Activated CD4-positive, alpha-beta T cell treated with anti-CD3 and anti-CD28 coated beads, Interleukin-10, Interleukin-2, amounts not matched to agents 100 ng/mL and 50 ng/mL, durations not matched to agents 16 hours and 8 hours (primary cell): ENCODE measurements at regions not wholly inside any gene's neighbourhood (a gene's known extent, or its start where the extent isn't known, plus 50 kb on each side); places are given as distances from the start of the nearest gene placed in this dataset.

Experiments used
- DNase-seq: peaks from one replicate; pipeline ENCODE4 v3.0.0-alpha.2; 2020

GRCh38 chr2:15845737-15846405 lies 94.5 kb upstream of the MYCN start:
- no peak for DNase-seq

DNA sequence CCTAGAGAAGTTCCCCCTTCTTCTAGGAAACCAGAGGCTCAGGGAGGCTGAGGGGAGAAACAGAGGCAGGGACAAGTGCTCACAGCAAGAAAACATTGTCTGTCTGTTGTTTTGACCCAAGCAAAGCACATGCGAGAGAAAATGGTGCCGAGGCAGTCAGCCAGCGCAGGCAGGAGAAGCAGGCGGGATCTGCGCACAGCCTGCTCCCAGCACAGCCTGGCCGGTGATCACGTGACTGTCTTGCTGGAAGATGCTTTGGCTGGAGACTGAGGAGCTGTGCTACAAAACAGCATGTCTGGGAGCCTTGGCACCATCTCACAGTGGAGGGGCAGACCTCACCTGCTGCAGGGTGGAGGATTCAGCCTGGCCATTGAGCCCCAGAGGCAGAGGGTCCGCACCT lies 93.7 kb upstream of the MYCN start:
- no peak for DNase-seq

GRCh38 chr2:15850534-15850933 lies 89.8 kb upstream of the MYCN start:
- DNase-seq, result no peak

- DNase-seq, result no peak
Measured at GRCh38 chr2:15851076-15851693, 89.2 kb upstream of the MYCN start.

- DNase-seq, result no peak
Measured at GRCh38 chr2:15852811-15853210, 87.5 kb upstream of the MYCN start.

DNA sequence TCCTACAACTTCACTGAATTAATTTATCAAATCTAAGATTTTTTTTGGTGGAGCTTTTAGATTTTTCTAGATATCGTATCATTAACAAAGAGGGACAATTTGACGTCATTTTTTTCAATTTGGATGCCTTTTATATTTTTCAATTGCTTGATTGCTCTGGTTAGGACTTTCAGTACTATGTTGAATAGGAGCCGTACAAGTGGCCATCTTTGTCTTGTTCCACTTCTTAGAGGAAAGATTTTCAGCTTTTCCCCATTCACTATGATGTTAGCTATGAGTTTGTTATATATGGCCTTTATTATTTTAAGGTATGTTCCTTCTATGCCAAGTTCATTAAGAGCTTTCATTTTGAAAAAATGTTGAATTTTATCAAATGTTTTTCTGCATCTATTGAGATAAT lies 86.4 kb upstream of the MYCN start:
- no peak for DNase-seq

DNA sequence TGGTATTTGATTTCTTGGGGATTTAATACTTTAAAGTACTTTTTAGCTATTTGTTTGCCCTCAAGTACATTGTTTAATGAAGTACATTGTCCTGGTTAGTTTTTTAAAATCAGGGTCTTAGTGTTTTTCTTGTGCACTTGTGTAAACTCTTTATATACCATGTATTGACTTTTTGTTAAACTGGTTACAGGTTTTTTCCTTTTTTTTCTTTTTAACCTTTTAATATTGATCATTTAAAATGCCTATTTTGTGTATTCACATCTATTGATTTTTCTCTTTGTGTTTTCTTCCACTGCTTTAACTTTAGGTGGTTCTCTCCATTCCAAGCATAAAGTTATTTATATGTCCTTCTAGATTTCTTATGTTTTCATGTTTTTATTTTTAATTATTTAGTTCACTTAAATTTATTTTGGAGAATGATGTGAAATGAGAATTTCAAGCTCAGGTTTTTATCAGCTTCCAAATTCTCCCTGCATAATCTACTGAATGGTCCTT lies 84.5 kb upstream of the MYCN start:
- no peak for DNase-seq

DNA sequence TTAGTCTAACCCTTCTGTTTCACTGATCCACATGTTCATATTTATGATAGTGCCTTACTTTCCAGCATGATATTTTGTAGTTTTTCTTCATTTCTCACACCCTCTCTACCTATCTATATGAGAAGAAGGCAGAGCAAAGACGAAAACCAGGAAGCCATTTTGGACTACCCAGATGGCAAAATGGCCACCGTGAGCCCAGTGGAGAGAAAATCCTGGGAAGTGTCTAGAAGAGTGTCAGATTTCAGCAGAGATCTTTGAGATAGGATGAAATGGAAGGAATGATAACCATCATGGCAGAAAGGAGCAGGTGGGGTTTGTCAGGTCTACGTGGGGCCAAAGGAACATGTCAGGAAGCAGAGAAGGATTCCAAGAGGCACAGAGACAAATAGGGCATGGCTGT lies 84.0 kb upstream of the MYCN start:
- no peak for DNase-seq

GRCh38 chr2:15858466-15858865 lies 81.9 kb upstream of the MYCN start:
- no peak for DNase-seq

GRCh38 chr2:15860051-15860663 lies 80.2 kb upstream of the MYCN start:
- DNase-seq, result no peak

DNA sequence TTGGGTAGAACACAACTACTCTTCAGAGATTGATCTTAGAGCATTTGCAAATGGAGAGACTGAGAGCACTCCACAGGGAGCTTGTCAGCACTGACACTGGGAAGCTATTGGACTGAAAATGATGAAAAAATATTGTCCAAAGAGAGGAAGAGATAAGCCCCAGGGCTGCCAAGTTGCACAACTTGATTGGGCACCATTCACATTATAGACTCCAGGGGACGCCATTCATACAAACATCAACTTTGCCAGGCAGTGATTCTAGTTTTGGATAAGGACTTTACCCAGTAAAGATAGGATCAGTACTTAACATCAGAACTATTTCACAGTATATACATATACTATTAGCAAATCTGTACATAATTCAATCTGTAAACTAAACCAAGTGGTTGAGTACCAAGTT lies 79.6 kb upstream of the MYCN start:
- DNase-seq, result no peak

GRCh38 chr2:15861172-15861822 lies 79.1 kb upstream of the MYCN start:
- DNase-seq, result no peak

DNA sequence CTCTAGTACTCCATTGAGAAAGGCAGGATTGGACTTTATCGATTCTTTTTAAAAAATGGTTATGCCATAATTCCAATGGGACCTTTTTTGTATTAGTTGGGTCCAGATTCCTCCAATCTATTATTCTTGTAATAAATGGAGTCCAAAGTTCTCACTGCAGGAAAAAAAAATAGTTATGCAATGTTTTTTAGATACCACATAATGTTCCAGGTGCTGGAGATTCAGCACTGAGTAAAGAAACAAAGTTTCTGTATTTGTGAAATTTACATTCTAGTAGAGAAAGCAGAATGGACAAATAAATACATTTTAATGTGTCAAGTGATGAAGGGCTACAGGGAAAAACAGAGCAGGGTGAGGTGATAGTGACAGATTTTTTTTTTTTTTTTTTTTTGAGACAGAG lies 78.5 kb upstream of the MYCN start:
- DNase-seq, result no peak

DNA sequence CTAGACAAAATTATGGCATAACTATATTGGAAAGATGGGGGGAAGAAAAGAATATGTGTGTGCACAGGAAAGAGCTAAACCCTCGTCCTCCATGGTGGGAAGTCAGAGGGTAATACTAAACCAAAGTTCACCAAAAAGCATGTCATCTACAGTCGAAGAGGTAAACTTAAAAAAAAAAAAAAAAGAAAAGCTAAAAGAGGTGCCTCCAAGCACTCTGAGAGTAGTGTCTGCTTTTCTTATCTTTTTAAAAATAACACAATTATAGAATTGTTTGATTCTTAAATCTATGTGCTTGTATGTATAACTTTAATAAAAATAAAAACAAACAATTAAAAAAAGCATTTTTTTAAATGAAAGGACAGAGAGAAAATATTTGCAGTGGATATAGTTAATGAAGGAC lies 77.3 kb upstream of the MYCN start:
- DNase-seq, result no peak

- no peak for DNase-seq
Measured at GRCh38 chr2:15863494-15864175, 76.7 kb upstream of the MYCN start.

GRCh38 chr2:15864176-15864769 lies 76.1 kb upstream of the MYCN start:
- DNase-seq, result no peak

GRCh38 chr2:15865923-15866322 lies 74.4 kb upstream of the MYCN start:
- DNase-seq, result no peak

DNA sequence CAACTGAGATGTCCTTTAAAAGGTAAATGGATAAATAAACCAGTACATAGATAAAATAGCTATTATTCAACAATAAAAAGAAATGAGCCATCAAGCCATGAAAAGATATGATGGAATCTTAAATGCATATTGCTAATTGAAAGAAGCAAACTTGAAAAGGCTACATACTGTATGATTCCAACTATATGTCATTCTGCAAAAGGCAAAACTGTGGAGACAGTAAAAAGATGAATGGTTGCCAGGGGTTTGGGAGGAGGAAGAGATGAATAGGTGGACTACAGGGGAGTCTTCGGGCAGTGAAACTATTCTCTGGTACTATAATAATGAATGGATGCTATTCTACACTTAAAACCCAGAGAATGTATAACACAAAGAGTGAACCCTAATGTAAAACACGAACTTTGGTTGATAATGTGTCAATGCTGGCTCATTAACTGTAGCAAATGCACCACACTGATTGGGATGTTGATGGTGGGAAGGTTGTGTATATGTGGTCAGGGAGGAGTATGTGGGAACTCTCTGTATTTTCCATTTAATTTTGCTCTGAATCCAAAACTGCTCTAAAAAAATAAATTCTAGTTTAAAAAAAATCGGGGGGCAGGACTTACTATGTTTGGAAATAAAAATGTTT lies 73.7 kb upstream of the MYCN start:
- DNase-seq, result no peak

DNA sequence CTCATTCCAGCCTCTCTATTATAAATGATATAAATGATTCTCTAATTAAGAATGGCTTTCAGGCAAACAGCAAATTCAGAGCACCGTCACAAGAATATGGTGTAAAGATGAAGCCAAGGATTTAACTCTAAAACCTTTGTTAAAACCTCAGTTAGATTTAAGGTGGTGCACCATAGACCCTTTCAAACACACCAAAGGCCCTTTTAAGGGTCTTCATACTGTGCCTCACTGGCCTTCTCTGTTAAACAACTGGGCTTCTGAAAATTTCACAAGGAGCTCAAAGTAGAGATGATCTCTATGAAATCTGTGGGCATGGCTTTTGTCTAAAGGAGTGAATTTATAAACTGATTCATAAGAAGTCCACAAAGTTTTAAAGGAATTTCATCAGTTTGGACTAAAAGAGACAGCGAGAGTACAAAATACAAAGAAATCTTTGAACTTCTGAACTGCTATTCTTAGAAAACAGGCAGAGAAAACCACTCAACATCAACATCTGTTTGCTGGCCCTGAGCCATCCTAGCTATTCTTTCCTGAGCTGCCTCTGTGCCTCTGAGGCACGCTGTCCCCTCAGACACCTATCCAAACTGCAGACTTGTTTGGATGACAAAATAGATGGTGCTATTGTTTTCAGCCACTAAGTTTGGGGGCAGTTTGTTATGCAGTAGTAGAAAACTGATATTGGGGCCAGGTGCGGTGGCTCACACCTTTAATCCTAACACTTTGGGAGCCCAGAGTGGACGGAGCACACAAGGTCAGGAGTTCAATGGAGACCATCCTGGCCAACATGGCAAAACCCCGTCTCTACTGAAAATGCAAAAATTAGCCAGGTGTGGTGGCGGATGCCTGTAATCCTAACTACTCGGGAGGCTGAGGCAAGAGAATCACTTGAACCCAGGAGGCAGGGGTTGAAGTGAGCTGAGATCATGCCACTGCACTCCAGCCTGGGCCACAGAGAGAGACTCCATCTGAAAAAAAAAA lies 72.9 kb upstream of the MYCN start:
- no peak for DNase-seq

GRCh38 chr2:15868186-15868585 lies 72.2 kb upstream of the MYCN start:
- DNase-seq, result no peak

DNA sequence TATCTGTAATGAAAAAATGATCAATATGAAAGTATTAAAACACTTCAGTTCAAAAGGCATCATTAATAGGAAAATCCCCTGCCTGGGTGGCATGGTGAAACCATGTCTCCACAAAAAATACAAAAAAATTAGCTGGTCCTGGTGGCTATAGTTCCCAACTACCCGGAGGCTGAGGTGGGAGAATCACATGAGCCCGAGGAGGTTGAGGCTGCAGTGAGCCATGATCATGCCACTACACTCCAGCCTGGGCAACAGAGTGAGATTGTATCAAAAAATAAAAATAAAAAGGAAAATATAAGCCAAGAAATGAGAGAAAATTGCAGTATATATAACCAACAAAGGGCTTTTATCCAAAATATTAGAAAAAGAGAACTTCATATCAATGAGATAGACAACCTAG lies 71.6 kb upstream of the MYCN start:
- no peak for DNase-seq
